SU-DHL-6 (cell line): ENCODE measurements at regions not wholly inside any gene's neighbourhood (a gene's known extent, or its start where the extent isn't known, plus 50 kb on each side); places are given as distances from the start of the nearest gene placed in this dataset.

Source experiments
- H2AFZ ChIP-seq: fragments of 200-600 bp; sonication (generic); 2 replicates; pipeline ENCODE4 v1.6.1; 2014; ENCODE audit warnings: low read depth, mild to moderate bottlenecking, moderate library complexity, mixed read lengths, antibody characterized with exemption, low read length; ENCODE audit not compliant: severe bottlenecking
- H3F3A ChIP-seq: fragments of 200-600 bp; shearing (Covaris generic); 2 replicates; pipeline ENCODE4 v1.6.0; 2016; ENCODE audit warnings: antibody characterized with exemption, mild to moderate bottlenecking; ENCODE audit not compliant: insufficient read depth
- H3K27ac ChIP-seq: fragments of 200-600 bp; sonication (generic); 2 replicates; pipeline ENCODE4 v1.5.1; 2016; ENCODE audit warnings: low read depth, mild to moderate bottlenecking, low read length, moderate library complexity, mixed read lengths
- H3K27me3 ChIP-seq: fragments of 200-600 bp; sonication (generic), shearing (Covaris generic); 2 replicates; pipeline ENCODE4 v1.6.0; 2014; ENCODE audit warnings: mild to moderate bottlenecking, low read length
- H3K36me3 ChIP-seq: fragments of 200-600 bp; sonication (generic); 2 replicates; pipeline ENCODE4 v1.6.1; 2014; ENCODE audit warnings: mild to moderate bottlenecking, low read length, mixed read lengths
- H3K4me2 ChIP-seq: fragments of 300-600, 200-600 bp; shearing (Covaris generic), sonication (generic); 2 replicates; pipeline ENCODE4 v1.6.0; 2014; ENCODE audit warnings: low read length, low read depth, mild to moderate bottlenecking; ENCODE audit not compliant: poor library complexity, severe bottlenecking
- H3K4me3 ChIP-seq: fragments of 200-600 bp; sonication (generic); 2 replicates; pipeline ENCODE4 v1.5.1; 2014; ENCODE audit warnings: antibody characterized with exemption, low read length, mild to moderate bottlenecking, mixed read lengths; ENCODE audit not compliant: insufficient read depth, poor library complexity, severe bottlenecking
- H3K79me2 ChIP-seq: fragments of 200-600 bp; sonication (generic); 2 replicates; pipeline ENCODE4 v1.6.1; 2014; ENCODE audit warnings: mild to moderate bottlenecking, low read length, moderate library complexity; ENCODE audit not compliant: insufficient read depth
- H3K9ac ChIP-seq: fragments of 200-600 bp; sonication (generic); 2 replicates; pipeline ENCODE4 v1.7.0; 2014; ENCODE audit warnings: mild to moderate bottlenecking, low read length
- H3K9me2 ChIP-seq: fragments of 200-600 bp; sonication (generic); replicated peaks from 2 replicates; pipeline ENCODE4 v1.6.1; 2014; ENCODE audit warnings: low read length; ENCODE audit not compliant: insufficient read depth
- H3K9me3 ChIP-seq: fragments of 200-600 bp; sonication (generic); 2 replicates; pipeline ENCODE4 v1.6.1; 2014; ENCODE audit warnings: low read length, mixed read lengths; ENCODE audit not compliant: insufficient read depth
- H4K20me1 ChIP-seq: fragments of 200-600 bp; sonication (generic); 2 replicates; pipeline ENCODE4 v1.6.1; 2014; ENCODE audit warnings: low read depth, mild to moderate bottlenecking, antibody characterized with exemption, low read length, moderate library complexity, mixed read lengths
- CTCF ChIP-seq: fragments of 200-600 bp; sonication (generic); IDR thresholded peaks from one replicate; pipeline ENCODE4 v1.5.1; 2017; ENCODE audit warnings: antibody characterized with exemption, mild to moderate bottlenecking, low read length, moderate library complexity; ENCODE audit not compliant: insufficient read depth, poor library complexity, severe bottlenecking
- EZH2phosphoT487 ChIP-seq: fragments of 200-600 bp; sonication (generic), shearing (Covaris generic); conservative IDR thresholded peaks from 2 replicates; pipeline ENCODE4 v1.6.1; 2018; ENCODE audit warnings: mild to moderate bottlenecking, antibody characterized with exemption, low read length, moderate library complexity, mixed read lengths

GRCh38 chr1:200228081-200228480 lies 181.8 kb downstream of the ZNF281 start:
- Histone ChIP-seq H3K36me3 (no peaks in the 10 kb centered on the region), H3F3A (no peaks in the 10 kb centered on the region), H3K79me2 (no peaks in the 10 kb centered on the region), H3K4me3 (no peak overlapping the region), H3K9me3 (no peaks in the 10 kb centered on the region), H3K27me3 (no peaks in the 10 kb centered on the region), H3K9ac (no peak overlapping the region), H3K9me2 (no peaks in the 10 kb centered on the region), H4K20me1 (no peaks in the 10 kb centered on the region), H3K27ac (no peak overlapping the region), H2AFZ (no peak overlapping the region), H3K4me2 (no peak overlapping the region)
- TF ChIP-seq CTCF (no peak), EZH2phosphoT487 (no peak)
